GM12872 (cell line): ENCODE measurements at regions not wholly inside any gene's neighbourhood (a gene's known extent, or its start where the extent isn't known, plus 50 kb on each side); places are given as distances from the start of the nearest gene placed in this dataset.

Source experiments
- TF ChIP-seq, protein P1 (sequence below): IDR thresholded peaks from 3 replicates; pipeline ENCODE4 v1.5.1; 2011; ENCODE audit warnings: low read depth, mild to moderate bottlenecking, low read length, moderate library complexity; ENCODE audit not compliant: insufficient read depth

GRCh38 chr10:131012641-131012985 is 298.9 kb downstream of the TCERG1L start:
- TF ChIP-seq, protein P1, sequence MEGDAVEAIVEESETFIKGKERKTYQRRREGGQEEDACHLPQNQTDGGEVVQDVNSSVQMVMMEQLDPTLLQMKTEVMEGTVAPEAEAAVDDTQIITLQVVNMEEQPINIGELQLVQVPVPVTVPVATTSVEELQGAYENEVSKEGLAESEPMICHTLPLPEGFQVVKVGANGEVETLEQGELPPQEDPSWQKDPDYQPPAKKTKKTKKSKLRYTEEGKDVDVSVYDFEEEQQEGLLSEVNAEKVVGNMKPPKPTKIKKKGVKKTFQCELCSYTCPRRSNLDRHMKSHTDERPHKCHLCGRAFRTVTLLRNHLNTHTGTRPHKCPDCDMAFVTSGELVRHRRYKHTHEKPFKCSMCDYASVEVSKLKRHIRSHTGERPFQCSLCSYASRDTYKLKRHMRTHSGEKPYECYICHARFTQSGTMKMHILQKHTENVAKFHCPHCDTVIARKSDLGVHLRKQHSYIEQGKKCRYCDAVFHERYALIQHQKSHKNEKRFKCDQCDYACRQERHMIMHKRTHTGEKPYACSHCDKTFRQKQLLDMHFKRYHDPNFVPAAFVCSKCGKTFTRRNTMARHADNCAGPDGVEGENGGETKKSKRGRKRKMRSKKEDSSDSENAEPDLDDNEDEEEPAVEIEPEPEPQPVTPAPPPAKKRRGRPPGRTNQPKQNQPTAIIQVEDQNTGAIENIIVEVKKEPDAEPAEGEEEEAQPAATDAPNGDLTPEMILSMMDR = no peak

- TF ChIP-seq, protein P1 = no peak
These were observed 298.1 kb downstream of the TCERG1L start for GRCh38 chr10:131013281-131013912.

DNA sequence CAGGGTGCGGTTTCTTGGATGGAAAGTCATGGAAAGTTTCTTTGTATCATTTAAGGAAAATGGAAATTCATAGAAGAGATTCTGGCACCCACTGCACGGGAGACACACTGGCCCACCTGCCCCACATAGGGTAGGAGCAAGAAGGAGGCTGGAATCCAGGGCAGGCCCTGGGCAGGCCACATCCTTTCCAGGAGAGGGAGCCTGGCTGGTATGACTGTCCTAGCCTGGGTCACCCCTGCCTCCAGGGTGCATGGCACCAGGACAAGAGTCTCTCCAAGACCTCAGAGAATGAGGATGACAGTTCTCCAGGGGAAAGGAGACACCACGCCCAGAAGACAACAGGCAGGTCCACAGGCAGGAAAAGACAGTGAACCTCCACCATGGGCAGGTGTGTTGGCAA is 297.2 kb downstream of the TCERG1L start:
- TF ChIP-seq, protein P1 = no peak

GRCh38 chr10:131015271-131015670 is 296.2 kb downstream of the TCERG1L start:
- TF ChIP-seq, protein P1 = no peak

DNA sequence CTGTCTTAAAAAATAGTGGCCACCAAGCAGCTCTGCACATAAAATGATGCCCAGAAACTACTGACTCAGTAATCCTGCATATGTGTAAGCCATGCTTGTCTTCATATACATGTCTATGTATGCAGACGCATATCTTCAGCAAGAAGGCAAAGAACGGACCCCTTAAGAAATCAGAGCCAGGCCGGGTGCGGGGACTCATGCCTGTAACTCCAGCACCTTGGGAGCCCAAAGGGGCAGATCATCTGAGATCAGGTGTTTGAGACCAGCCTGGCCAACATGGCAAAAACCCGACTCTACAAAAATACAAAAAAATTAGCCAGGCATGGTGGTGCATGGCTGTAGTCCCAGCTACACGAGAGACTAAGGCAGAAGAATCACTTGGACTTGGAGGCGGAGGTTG is 295.0 kb downstream of the TCERG1L start:
- TF ChIP-seq, protein P1 = no peak

- TF ChIP-seq, protein P1 = no peak
These were observed 293.8 kb downstream of the TCERG1L start for GRCh38 chr10:131017566-131018285.

DNA sequence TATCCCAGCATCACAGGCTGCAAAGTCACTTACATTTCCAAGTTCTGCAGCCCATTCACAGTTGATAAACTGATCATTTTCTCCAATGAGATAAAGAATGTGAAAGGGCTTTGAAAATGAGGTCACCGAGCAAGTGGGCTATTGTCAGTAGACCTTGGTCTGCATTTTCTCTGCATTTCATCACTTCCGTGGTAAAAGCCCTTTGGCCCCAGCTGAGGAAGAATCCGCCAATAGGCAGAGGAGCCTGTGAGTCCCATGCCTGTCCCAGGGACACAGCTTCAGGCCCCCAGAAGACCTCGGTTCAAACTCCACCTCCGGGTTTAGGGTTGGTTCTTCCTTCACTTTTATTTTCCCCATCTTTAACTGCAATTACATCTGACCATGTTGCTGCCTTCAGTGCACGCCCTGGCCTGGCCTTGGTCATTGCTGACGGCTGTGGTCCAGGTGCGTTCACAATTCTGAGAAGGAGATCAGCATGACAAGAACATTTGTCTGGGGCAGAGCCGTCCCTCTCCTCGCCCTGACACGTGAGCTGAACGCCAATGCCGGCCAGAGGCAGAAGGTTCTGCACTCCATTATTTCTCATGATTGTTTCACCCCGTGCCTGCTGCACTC is 292.5 kb downstream of the TCERG1L start:
- TF ChIP-seq, protein P1 = no peak
